Sigmoid colon (tissue), 6 donors: ENCODE measurements at regions not wholly inside any gene's neighbourhood (a gene's known extent, or its start where the extent isn't known, plus 50 kb on each side); places are given as distances from the start of the nearest gene placed in this dataset.
A peak's percentile ranks its signal among the peaks of the same experiment; 100 is the strongest.

ENCODE experiments used
- DNase-seq: peaks from one replicate; pipeline ENCODE4 v3.0.0-alpha.2; 2019
- H3K27ac ChIP-seq, 4 donors: fragments of 200-600 bp; sonication (generic); one replicate each; pipeline ENCODE4 v1.5.1; 2016 to 2019; ENCODE audit warnings: mild to moderate bottlenecking in 1 of 4
- H3K27me3 ChIP-seq, 3 donors: fragments of 200-600 bp; sonication (generic); one replicate each; pipeline ENCODE4 v1.5.1; 2019; ENCODE audit warnings: mild to moderate bottlenecking in 1 of 3
- H3K36me3 ChIP-seq, 4 donors: fragments of 200-600 bp; sonication (generic); one replicate each; pipeline ENCODE4 v1.5.1; 2016 to 2019
- H3K4me1 ChIP-seq, 4 donors: fragments of 200-600 bp; sonication (generic); one replicate each; pipeline ENCODE4 v1.5.1; 2017 to 2019
- H3K4me3 ChIP-seq, 4 donors: fragments of 200-600 bp; sonication (generic); one replicate each; pipeline ENCODE4 v1.5.1; 2017 to 2019; ENCODE audit warnings: mild to moderate bottlenecking in 2 of 4, moderate library complexity in 1 of 4
- H3K9me3 ChIP-seq, 4 donors: fragments of 200-600 bp in 3 of 4; sonication (generic) in 3 of 4; one replicate each; pipeline versions ENCODE4 v1.5.1 to v1.6.1; 2013 to 2019
- CTCF ChIP-seq, 4 experiments: fragments of 450-650 bp in 3 of 4; fragments of 200-600 bp in 1 of 4; IDR thresholded peaks; one replicate each; pipeline ENCODE4 v1.5.1; 2016 to 2019; ENCODE audit warnings: antibody characterized with exemption in 4 of 4, mild to moderate bottlenecking in 3 of 4, moderate library complexity in 2 of 4
- EP300 ChIP-seq, 4 donors: sonication (generic); formaldehyde crosslinking; IDR thresholded peaks; one replicate each; pipeline ENCODE4 v1.6.1; 2017; ENCODE audit warnings: antibody characterized with exemption in 4 of 4
- POLR2A ChIP-seq, 2 donors: fragments of 450-650 bp; IDR thresholded peaks; one replicate each; pipeline ENCODE4 v1.6.1; 2016; ENCODE audit warnings: antibody characterized with exemption in 2 of 2, mild to moderate bottlenecking in 2 of 2, moderate library complexity in 2 of 2
- POLR2AphosphoS5 ChIP-seq, 4 donors: sonication (generic); formaldehyde crosslinking; IDR thresholded peaks; one replicate each; pipeline ENCODE4 v1.6.1; 2017; ENCODE audit warnings: antibody characterized with exemption in 4 of 4
- WGBS, 2 donors: extraction: QIAGEN DNeasy Blood & Tissue Kit; methylation state at CpG; one replicate each; pipeline ENCODE4 v1.1.7; 2013; 5-methylcytosine and 5-hydroxymethylcytosine counted together
- intact Hi-C: fragments of 100-400 bp; cut with DNase I; formaldehyde crosslinking; loops from one replicate; pipeline ENCODE4 v1.15.1; 2023
- donor health status: healthy with polysubstance abuse.
- donor health status: healthy.

DNA sequence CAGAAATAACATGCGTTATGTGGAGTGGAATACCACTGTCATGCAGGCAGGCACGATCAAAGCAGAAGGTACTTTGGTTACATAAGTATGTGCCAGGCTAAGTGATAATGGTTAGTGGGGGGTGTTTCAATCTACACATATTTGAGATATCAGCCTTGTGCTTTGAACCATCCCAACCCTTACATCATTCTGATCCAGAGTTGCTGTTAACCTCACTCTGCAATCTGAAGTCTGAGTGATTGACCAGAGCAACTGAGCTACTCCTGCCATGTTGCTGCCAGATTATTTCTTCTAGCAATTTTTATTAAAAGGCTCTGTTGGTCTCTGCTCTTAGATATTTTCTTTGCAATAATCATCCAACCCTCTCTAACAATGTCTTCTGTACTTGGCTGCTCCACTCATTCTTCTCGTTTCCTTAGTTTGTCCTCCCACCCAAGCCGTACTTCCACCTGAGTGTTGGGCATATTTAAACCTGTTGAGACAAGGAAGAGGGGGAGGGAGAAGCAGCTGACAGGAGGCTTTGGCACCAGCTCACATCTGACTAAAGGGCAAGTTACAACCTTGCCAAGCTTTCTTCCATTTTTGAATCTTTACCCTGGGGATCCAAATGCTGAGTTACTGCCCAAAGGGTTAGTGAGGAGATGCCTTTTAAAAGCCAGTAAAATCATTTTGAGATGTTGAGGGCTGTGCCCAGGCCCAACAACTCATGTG is 114.1 kb upstream of the SESN3 start:
- TF ChIP-seq POLR2A (IDR thresholded peaks at IDR 0.05) (no peak), POLR2AphosphoS5 (IDR thresholded peaks at IDR 0.05) (no peak), CTCF (IDR thresholded peaks at IDR 0.05) (no peak), EP300 (IDR thresholded peaks at IDR 0.05) (no peak)
- intact Hi-C loops: no loop called here
- WGBS, 2 donors: 92 to 94% methylated on average over 4 of the region's 4 CpGs
- Histone ChIP-seq H3K27me3 (no peaks in the 10 kb centered on the region), H3K4me3 (no peak overlapping the region), H3K4me1 (peaks cover 0 to 7% (median 2%) of the 10 kb centered on the region in 4 donors), H3K36me3 (no peaks in the 10 kb centered on the region), H3K9me3 (no peaks in the 10 kb centered on the region), H3K27ac (no peak overlapping the region)
- DNase-seq: no peak

DNA sequence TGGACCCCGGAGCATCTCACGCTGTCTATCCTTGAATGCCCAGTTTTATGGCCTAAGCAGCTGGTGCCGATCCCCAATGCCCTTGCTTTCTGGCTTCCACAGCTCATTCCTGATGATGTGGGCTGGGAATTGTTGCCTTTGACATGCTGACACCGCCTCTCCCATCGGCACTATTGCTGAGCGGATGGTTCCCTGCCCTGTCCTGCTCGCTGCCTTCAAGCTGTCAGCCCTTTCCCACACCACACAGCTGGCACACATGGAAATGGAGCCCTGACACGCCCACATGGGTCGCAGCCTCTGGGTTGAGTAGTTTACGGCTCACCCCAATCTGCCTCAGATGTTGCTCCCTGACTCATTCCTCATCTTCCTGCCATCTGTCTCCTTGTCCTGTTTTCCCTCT is 110.2 kb upstream of the SESN3 start:
- WGBS, 2 donors: 82 to 86% methylated on average over 10 of the region's 10 CpGs
- intact Hi-C loops: no loop called here
- H3K4me3 ChIP-seq: no peak overlapping the region
- H3K9me3 ChIP-seq: no peaks in the 10 kb centered on the region
- H3K27me3 ChIP-seq: no peaks in the 10 kb centered on the region
- no peak overlapping the region for H3K27ac ChIP-seq
- peaks cover 0 to 44% (median 38%) of the 10 kb centered on the region in 4 donors for H3K4me1 ChIP-seq
- H3K36me3 ChIP-seq: no peaks in the 10 kb centered on the region
- TF ChIP-seq POLR2AphosphoS5 (IDR thresholded peaks at IDR 0.05) (no peak), CTCF (IDR thresholded peaks at IDR 0.05) (no peak), POLR2A (IDR thresholded peaks at IDR 0.05) (no peak), EP300 (IDR thresholded peaks at IDR 0.05) (no peak)
- no peak for DNase-seq

DNA sequence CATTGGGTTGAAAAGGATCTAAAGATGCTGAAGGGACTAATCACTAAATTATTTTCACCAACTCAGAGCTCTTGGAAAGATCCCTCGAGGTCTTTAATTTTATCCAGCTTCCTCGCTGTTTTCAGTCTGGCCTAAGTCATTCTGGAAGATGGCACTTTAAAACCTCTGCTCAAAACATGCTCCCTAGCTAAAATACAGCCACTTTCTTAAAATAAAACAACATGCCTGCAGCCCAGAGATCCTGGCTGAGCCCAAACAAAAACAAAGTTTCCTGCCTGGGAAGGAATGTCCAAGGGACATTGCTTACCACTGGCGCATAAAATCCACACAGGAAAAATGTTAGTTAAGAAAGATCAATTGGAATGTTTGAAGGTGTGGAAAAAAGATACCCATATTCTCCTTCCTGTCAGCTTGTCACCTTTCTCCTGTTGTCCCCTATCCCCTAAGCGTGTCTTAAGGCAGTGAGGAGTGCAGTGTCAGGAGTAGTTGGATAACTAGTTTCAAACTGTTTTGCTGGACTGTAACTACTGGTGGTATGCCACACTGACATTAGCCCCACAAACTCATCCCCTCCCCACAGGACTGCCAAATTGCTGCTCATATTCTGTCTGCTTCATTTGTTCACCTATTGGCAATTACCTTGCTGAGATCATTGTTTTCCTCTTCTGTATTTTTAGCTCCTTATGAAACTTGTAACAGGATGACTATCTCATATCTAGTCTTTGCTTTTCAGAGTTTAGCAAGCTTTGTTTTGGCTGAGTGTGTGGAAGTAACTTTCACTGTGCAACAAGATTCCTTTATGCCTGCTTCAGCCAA is 108.3 kb upstream of the SESN3 start:
- peaks cover 0 to 48% (median 38%) of the 10 kb centered on the region in 4 donors for H3K4me1 ChIP-seq

DNA sequence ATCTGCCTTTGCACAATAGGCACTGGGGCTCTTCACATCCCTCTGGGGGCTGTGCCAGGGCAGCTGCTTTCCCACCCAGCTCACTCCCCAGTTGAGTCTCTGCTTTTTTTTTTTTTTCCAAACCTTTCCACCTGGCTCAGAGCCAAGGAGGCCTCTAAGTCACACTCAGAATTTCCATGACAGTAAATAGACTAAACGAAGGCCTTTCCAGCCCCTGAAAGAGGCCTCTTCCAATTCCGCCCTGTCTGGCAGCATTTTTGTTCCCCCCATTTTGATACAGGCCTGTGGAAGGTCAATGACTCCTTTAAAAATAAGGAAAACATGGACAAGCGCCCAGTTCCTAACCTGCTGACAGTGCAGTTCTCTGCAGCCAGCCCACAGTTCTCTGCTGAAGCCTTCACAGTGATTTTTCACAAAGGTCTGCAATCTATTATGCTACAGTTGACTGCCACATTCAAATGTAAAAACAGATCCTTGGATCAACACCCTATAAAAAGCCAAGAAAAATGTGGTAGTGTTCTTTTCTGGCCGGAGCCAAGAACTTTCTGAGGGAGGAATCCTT is 107.5 kb upstream of the SESN3 start:
- H3K27me3 ChIP-seq: no peaks in the 10 kb centered on the region
- DNase-seq: peak; percentile 90
- H3K9me3 ChIP-seq: no peaks in the 10 kb centered on the region
- no peaks in the 10 kb centered on the region for H3K36me3 ChIP-seq
- peak overlapping the region; percentile 74 to 87 (median 84) for H3K27ac ChIP-seq
- intact Hi-C loops: loop anchor here (2.0 to 5.0 kb wide), 3 partner anchors 41 to 366 kb away; no protein-coding TSS in a partner anchor
- peaks cover 0 to 48% (median 38%) of the 10 kb centered on the region in 4 donors for H3K4me1 ChIP-seq
- peak; percentile 41 to 71 (median 55) for TF ChIP-seq POLR2AphosphoS5 (IDR thresholded peaks at IDR 0.05)
- TF ChIP-seq CTCF (IDR thresholded peaks at IDR 0.05): no peak
- TF ChIP-seq EP300 (IDR thresholded peaks at IDR 0.05): peak in 2 of 4 donors; percentile 1 to 30
- TF ChIP-seq POLR2A (IDR thresholded peaks at IDR 0.05): no peak
- H3K4me3 ChIP-seq: no peak overlapping the region
- 58 to 59% methylated on average over 4 of the region's 4 CpGs for WGBS, 2 donors

More for the DNA sequence above, 108.3 kb upstream of the SESN3 start:
- no peaks in the 10 kb centered on the region for H3K36me3 ChIP-seq
- no peak for DNase-seq
- intact Hi-C loops: loop anchor here (2.0 to 5.0 kb wide), 3 partner anchors 42 to 366 kb away; no protein-coding TSS in a partner anchor
- H3K9me3 ChIP-seq: no peaks in the 10 kb centered on the region
- peak overlapping the region; percentile 74 to 87 (median 84) for H3K27ac ChIP-seq
- TF ChIP-seq POLR2AphosphoS5 (IDR thresholded peaks at IDR 0.05) (no peak), EP300 (IDR thresholded peaks at IDR 0.05) (no peak), POLR2A (IDR thresholded peaks at IDR 0.05) (no peak), CTCF (IDR thresholded peaks at IDR 0.05) (no peak)
- H3K27me3 ChIP-seq: no peaks in the 10 kb centered on the region
- no peak overlapping the region for H3K4me3 ChIP-seq
- 80 to 86% methylated on average over 4 of the region's 4 CpGs for WGBS, 2 donors
